PC-9 (cell line): ENCODE measurements at regions not wholly inside any gene's neighbourhood (a gene's known extent, or its start where the extent isn't known, plus 50 kb on each side); places are given as distances from the start of the nearest gene placed in this dataset.

Experiments
- BruUV-seq: library from RNA; stranded (reverse); fragments of 400-500 nt; replicated peaks from 2 replicates; lab custom pipeline; 2021; lab: Mats Ljungman, UMichigan
- CTCF ChIA-PET: fragments of 300-600 bp; sonication (Branson Sonifier 250); formaldehyde crosslinking; loops from one replicate; lab custom pipeline; 2022; ENCODE audit warnings: antibody characterized with exemption; lab: Charles Lee
- POLR2A ChIA-PET: fragments of 300-600 bp; sonication (Branson Sonifier 250); formaldehyde crosslinking; loops from one replicate; lab custom pipeline; 2022; ENCODE audit warnings: antibody characterized with exemption; ENCODE audit not compliant: unreplicated experiment; lab: Charles Lee
- DNase-seq, 2 experiments: peaks; one replicate each; pipeline versions ENCODE4 v3.0.0 to v3.0.0-alpha.2; 2015 to 2022; ENCODE audit warnings: mixed read lengths in 1 of 2
- H2AFZ ChIP-seq: fragments of 200-600 bp; sonication (generic); 2 replicates; pipeline ENCODE4 v1.8.1; 2017; ENCODE audit warnings: antibody characterized with exemption
- H3F3A ChIP-seq: fragments of 200-600 bp; sonication (generic); 2 replicates; pipeline ENCODE4 v1.8.1; 2017; ENCODE audit warnings: antibody characterized with exemption, mild to moderate bottlenecking, low read depth; ENCODE audit not compliant: insufficient read depth
- H3K27ac ChIP-seq: fragments of 200-600 bp; sonication (generic); 2 replicates; pipeline ENCODE4 v1.6.1; 2016; ENCODE audit warnings: mixed run types
- H3K27me3 ChIP-seq: fragments of 200-600 bp; sonication (generic); 2 replicates; pipeline ENCODE4 v1.6.1; 2016; ENCODE audit warnings: low read depth, mixed run types; ENCODE audit not compliant: insufficient read depth
- H3K36me3 ChIP-seq: fragments of 200-600 bp; sonication (generic); 2 replicates; pipeline ENCODE4 v1.6.1; 2016; ENCODE audit warnings: low read depth, mixed run types
- H3K4me1 ChIP-seq: fragments of 200-600 bp; sonication (generic); replicated peaks from 2 replicates; pipeline ENCODE4 v1.6.1; 2016; ENCODE audit warnings: mixed run types; ENCODE audit not compliant: insufficient read depth
- H3K4me2 ChIP-seq: fragments of 200-600 bp; sonication (generic); 2 replicates; pipeline ENCODE4 v1.6.1; 2017; ENCODE audit warnings: mixed run types
- H3K4me3 ChIP-seq: fragments of 200-600 bp; sonication (generic); 2 replicates; pipeline ENCODE4 v1.6.1; 2016; ENCODE audit warnings: mixed run types
- H3K79me2 ChIP-seq: fragments of 200-600 bp; sonication (generic); 2 replicates; pipeline ENCODE4 v1.6.1; 2017; ENCODE audit warnings: low read depth, mixed run types
- H3K9me2 ChIP-seq: fragments of 200-600 bp; sonication (generic); 2 replicates; pipeline ENCODE4 v1.8.1; 2017; ENCODE audit warnings: mild to moderate bottlenecking; ENCODE audit not compliant: insufficient read depth
- H3K9me3 ChIP-seq: fragments of 200-600 bp; sonication (generic); 2 replicates; pipeline ENCODE4 v1.8.1; 2016; ENCODE audit warnings: low read depth; ENCODE audit not compliant: insufficient read depth
- H4K20me1 ChIP-seq: fragments of 200-600 bp; sonication (generic); 2 replicates; pipeline ENCODE4 v1.8.1; 2017; ENCODE audit not compliant: insufficient read depth
- EZH2 ChIP-seq: fragments of 200-600 bp; sonication (generic); IDR thresholded peaks from 2 replicates; pipeline ENCODE4 v1.8.0; 2017; ENCODE audit warnings: antibody characterized with exemption, low read depth
- intact Hi-C: fragments of 100-400 bp; cut with micrococcal nuclease; formaldehyde crosslinking; loops from one replicate; pipeline ENCODE4 v1.10.0; 2022; ENCODE audit not compliant: unreplicated experiment
- TF ChIP-seq, protein P1 (sequence below): fragments of 200-600 bp; sonication (generic); conservative IDR thresholded peaks from 2 replicates; pipeline ENCODE4 v1.6.1; 2017; ENCODE audit warnings: mixed run types, antibody characterized with exemption, mild to moderate bottlenecking, moderate library complexity

DNA sequence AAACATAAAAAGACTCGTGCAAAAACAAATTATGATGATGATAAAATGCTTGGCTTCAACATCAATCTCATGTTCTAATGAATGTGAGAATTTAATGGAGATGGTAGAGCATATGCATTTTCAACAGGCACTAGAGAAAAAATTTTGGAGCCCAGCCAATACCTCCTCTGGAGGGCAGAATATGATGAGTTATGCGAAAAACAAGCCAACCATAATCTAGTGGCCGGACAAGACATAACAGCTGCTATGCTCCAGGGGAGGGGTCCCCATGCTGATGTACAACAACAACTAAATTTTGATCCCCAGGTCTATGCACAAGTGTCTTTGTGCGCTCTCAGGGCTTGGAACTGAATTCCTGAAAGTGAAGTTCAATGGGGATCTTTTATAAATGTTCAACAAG lies 1197.5 kb downstream of the LRFN5 start:
- no TSS peak for BruUV-seq
- TF ChIP-seq, protein P1, sequence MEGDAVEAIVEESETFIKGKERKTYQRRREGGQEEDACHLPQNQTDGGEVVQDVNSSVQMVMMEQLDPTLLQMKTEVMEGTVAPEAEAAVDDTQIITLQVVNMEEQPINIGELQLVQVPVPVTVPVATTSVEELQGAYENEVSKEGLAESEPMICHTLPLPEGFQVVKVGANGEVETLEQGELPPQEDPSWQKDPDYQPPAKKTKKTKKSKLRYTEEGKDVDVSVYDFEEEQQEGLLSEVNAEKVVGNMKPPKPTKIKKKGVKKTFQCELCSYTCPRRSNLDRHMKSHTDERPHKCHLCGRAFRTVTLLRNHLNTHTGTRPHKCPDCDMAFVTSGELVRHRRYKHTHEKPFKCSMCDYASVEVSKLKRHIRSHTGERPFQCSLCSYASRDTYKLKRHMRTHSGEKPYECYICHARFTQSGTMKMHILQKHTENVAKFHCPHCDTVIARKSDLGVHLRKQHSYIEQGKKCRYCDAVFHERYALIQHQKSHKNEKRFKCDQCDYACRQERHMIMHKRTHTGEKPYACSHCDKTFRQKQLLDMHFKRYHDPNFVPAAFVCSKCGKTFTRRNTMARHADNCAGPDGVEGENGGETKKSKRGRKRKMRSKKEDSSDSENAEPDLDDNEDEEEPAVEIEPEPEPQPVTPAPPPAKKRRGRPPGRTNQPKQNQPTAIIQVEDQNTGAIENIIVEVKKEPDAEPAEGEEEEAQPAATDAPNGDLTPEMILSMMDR, result no peak
- TF ChIP-seq EZH2, result no peak
- H2AFZ ChIP-seq, result no peak overlapping the region
- no peaks in the 10 kb centered on the region for H3K9me3 ChIP-seq
- H3K36me3 ChIP-seq, result no peaks in the 10 kb centered on the region
- no peak overlapping the region for H3K27ac ChIP-seq
- H3K4me1 ChIP-seq, result no peaks in the 10 kb centered on the region
- intact Hi-C loops, result no loop called here
- H4K20me1 ChIP-seq, result no peaks in the 10 kb centered on the region
- no peaks in the 10 kb centered on the region for H3K27me3 ChIP-seq
- POLR2A ChIA-PET, result no interaction called here
- no peak overlapping the region for H3K4me3 ChIP-seq
- no peaks in the 10 kb centered on the region for H3F3A ChIP-seq
- no peaks in the 10 kb centered on the region for H3K9me2 ChIP-seq
- no peak overlapping the region for H3K4me2 ChIP-seq
- CTCF ChIA-PET, result no interaction called here
- H3K79me2 ChIP-seq, result no peaks in the 10 kb centered on the region
- DNase-seq, result no peak

DNA sequence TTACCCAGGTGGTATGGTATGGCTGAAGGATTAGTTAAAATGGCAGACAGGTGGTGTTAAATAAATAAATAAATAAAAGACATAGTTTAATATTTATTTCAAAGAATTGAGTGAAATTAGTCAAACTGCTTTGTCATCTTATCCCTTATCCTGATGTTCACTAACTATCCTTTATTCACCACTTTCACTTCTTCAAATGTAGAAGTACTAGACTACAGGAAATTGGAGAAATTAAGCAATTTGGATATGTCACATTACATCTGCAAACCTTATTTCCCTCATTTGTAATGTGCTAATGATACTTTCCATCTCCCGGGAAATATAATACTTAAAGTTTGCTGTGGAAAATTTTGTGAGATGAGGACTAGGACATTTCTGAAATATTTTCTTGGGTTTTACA lies 1195.7 kb downstream of the LRFN5 start:
- H3K27me3 ChIP-seq, result no peaks in the 10 kb centered on the region
- POLR2A ChIA-PET, result no interaction called here
- CTCF ChIA-PET, result no interaction called here
- H3F3A ChIP-seq, result no peaks in the 10 kb centered on the region
- no peak for TF ChIP-seq EZH2
- TF ChIP-seq, protein P1, result no peak
- no peak for DNase-seq
- H3K9me2 ChIP-seq, result no peaks in the 10 kb centered on the region
- H3K4me2 ChIP-seq, result no peak overlapping the region
- no peak overlapping the region for H3K4me3 ChIP-seq
- no peaks in the 10 kb centered on the region for H3K4me1 ChIP-seq
- no peak overlapping the region for H2AFZ ChIP-seq
- intact Hi-C loops, result no loop called here
- no peaks in the 10 kb centered on the region for H4K20me1 ChIP-seq
- no peaks in the 10 kb centered on the region for H3K9me3 ChIP-seq
- H3K27ac ChIP-seq, result no peak overlapping the region
- no peaks in the 10 kb centered on the region for H3K79me2 ChIP-seq
- H3K36me3 ChIP-seq, result no peaks in the 10 kb centered on the region
- BruUV-seq, result no TSS peak

DNA sequence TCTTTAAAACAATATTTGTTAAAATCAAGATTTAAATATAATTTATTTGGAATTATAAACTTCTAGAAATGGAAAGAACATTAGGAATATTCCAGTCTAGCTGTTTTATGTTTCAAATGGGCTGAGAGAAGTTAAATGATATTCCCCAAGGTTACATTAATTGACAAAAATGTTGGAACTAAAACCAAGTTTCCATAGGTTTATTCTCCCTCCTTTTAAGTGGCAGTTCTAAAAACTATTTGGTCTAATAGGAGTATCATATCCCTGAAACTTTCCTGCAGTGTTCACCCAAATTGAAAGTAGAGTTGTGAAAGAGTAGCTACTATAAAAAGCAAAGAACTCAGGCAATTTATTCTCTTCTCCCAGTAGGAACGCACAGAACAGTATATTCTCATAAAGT lies 1185.5 kb downstream of the LRFN5 start:
- BruUV-seq, result no TSS peak
- Histone ChIP-seq H3K36me3 (no peaks in the 10 kb centered on the region), H3F3A (no peaks in the 10 kb centered on the region), H3K4me2 (no peak overlapping the region), H3K4me1 (no peaks in the 10 kb centered on the region), H3K9me2 (no peaks in the 10 kb centered on the region), H3K27ac (no peak overlapping the region), H3K79me2 (no peaks in the 10 kb centered on the region), H2AFZ (no peak overlapping the region), H3K9me3 (no peaks in the 10 kb centered on the region), H3K4me3 (no peak overlapping the region), H3K27me3 (no peaks in the 10 kb centered on the region), H4K20me1 (no peaks in the 10 kb centered on the region)
- ChIA-PET CTCF (no interaction called here), POLR2A (no interaction called here)
- no peak for DNase-seq
- TF ChIP-seq EZH2, result no peak
- TF ChIP-seq, protein P1, result no peak
- intact Hi-C loops, result no loop called here
